ENCODE measurements at regions not wholly inside any gene's neighbourhood (a gene's known extent, or its start where the extent isn't known, plus 50 kb on each side); places are given as distances from the start of the nearest gene placed in this dataset.

DNA sequence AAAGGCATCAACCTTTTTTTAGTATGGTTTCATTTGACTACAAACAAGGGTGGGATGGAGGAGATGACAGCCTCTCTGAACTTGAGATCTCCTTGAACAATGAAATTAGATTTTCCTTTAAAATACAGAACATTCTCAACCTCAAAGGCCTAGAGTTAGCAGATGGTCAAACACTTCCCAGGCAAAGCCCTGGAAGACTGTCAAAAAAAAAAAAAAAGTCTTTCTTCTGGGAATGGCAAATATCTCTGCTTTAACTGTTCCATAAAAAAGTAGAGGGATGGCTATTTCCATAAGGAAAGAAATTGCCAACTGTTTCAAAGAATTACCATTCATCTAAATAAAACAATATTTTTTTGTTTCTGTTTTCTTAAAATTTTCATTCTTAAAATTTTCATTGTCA lies 870.8 kb downstream of the GALC start:
- intact Hi-C loops (cut with DNase I; ENCODE audit: low total_unique reads): no loop called here
- TF ChIP-seq, protein P1, sequence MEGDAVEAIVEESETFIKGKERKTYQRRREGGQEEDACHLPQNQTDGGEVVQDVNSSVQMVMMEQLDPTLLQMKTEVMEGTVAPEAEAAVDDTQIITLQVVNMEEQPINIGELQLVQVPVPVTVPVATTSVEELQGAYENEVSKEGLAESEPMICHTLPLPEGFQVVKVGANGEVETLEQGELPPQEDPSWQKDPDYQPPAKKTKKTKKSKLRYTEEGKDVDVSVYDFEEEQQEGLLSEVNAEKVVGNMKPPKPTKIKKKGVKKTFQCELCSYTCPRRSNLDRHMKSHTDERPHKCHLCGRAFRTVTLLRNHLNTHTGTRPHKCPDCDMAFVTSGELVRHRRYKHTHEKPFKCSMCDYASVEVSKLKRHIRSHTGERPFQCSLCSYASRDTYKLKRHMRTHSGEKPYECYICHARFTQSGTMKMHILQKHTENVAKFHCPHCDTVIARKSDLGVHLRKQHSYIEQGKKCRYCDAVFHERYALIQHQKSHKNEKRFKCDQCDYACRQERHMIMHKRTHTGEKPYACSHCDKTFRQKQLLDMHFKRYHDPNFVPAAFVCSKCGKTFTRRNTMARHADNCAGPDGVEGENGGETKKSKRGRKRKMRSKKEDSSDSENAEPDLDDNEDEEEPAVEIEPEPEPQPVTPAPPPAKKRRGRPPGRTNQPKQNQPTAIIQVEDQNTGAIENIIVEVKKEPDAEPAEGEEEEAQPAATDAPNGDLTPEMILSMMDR (IDR thresholded peaks at IDR 0.05): no peak
- no peak for TF ChIP-seq POLR2A (IDR thresholded peaks at IDR 0.05)
- no peak overlapping the region for H3K4me3 ChIP-seq (ENCODE audit: low read depth, poor library complexity, severe bottlenecking)
- DNase-seq (ENCODE audit: low spot score in 2 of 2): no peak

DNA sequence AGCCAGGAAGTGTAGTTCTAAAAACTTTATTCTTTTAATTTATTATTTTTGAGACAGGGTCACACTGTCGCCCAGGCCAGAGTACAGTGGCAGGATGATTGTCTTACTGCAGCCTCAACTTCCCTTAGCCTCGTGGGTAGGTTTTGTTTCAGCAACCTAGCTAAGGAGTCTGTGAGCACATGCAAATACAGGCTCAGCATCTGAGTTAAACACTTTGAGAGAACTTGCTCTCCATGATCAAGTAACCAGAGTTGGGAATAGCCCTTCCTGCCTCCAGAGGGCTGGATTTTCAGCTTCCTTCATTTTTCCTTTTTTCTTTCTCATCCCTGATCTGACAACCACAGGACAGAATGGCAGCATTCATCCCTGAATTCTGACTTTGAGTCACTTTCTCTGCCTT lies 871.3 kb downstream of the GALC start:
- 73 to 80% methylated on average over 2 of the region's 2 CpGs for WGBS, 2 donors
- intact Hi-C loops (cut with DNase I; ENCODE audit: low total_unique reads): no loop called here

GRCh38 chr14:87115234-87115633 lies 877.7 kb downstream of the GALC start:
- no peak for DNase-seq (ENCODE audit: low spot score in 2 of 2)
- no peak for TF ChIP-seq POLR2A (IDR thresholded peaks at IDR 0.05)
- TF ChIP-seq, protein P1 (IDR thresholded peaks at IDR 0.05): no peak
- H3K4me3 ChIP-seq (ENCODE audit: low read depth, poor library complexity, severe bottlenecking): no peak overlapping the region
- WGBS, 2 donors: 30 to 38% methylated on average over 1 of the region's 1 CpG
- intact Hi-C loops (cut with DNase I; ENCODE audit: low total_unique reads): no loop called here

More for the DNA sequence above, 871.3 kb downstream of the GALC start:
- no peak for DNase-seq (ENCODE audit: low spot score in 2 of 2)
- TF ChIP-seq, protein P1 (IDR thresholded peaks at IDR 0.05): no peak
- no peak for TF ChIP-seq POLR2A (IDR thresholded peaks at IDR 0.05)
- H3K4me3 ChIP-seq (ENCODE audit: low read depth, poor library complexity, severe bottlenecking): no peak overlapping the region

DNA sequence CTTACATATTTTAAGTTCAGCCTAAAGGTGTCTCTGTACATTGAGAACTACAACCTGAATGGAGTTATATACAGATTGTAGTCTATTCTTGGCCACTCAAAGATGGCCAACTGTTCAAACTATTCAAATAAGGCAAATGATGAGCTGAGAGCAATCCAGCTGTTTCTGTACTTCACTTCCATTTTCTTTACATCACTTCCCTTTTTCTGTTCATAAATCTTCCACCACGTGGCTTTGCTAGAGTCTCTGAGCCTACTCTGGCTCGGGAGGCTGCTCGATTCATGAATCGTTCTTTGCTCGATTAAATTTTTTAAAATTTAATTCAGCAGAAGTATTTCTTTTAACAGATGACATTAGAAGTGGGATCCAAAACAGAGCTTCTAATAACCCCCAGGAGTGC lies 879.7 kb downstream of the GALC start:
- intact Hi-C loops (cut with DNase I; ENCODE audit: low total_unique reads): no loop called here
- WGBS, 2 donors: 83 to 85% methylated on average over 5 of the region's 5 CpGs

GRCh38 chr14:87111741-87112140 lies 881.2 kb downstream of the GALC start:
- H3K4me3 ChIP-seq (ENCODE audit: low read depth, poor library complexity, severe bottlenecking): no peak overlapping the region
- 50 to 61% methylated on average over 3 of the region's 3 CpGs for WGBS, 2 donors
- no peak for DNase-seq (ENCODE audit: low spot score in 2 of 2)
- intact Hi-C loops (cut with DNase I; ENCODE audit: low total_unique reads): no loop called here
- TF ChIP-seq POLR2A (IDR thresholded peaks at IDR 0.05): no peak
- TF ChIP-seq, protein P1 (IDR thresholded peaks at IDR 0.05): no peak

More for the DNA sequence above, 879.7 kb downstream of the GALC start:
- TF ChIP-seq, protein P1 (IDR thresholded peaks at IDR 0.05): no peak
- no peak for TF ChIP-seq POLR2A (IDR thresholded peaks at IDR 0.05)
- H3K4me3 ChIP-seq (ENCODE audit: low read depth, poor library complexity, severe bottlenecking): no peak overlapping the region
- DNase-seq (ENCODE audit: low spot score in 2 of 2): no peak

- intact Hi-C loops (cut with DNase I; ENCODE audit: low total_unique reads): no loop called here
- no peak overlapping the region for H3K4me3 ChIP-seq (ENCODE audit: low read depth, poor library complexity, severe bottlenecking)
- no peak for DNase-seq (ENCODE audit: low spot score in 2 of 2)
- WGBS, 2 donors: 53 to 60% methylated on average over 1 of the region's 1 CpG
- TF ChIP-seq, protein P1 (IDR thresholded peaks at IDR 0.05): no peak
- TF ChIP-seq POLR2A (IDR thresholded peaks at IDR 0.05): no peak
Observed at GRCh38 chr14:87111126-87111525, 881.9 kb downstream of the GALC start.
